ENCODE measurements at regions not wholly inside any gene's neighbourhood (a gene's known extent, or its start where the extent isn't known, plus 50 kb on each side); places are given as distances from the start of the nearest gene placed in this dataset.

GRCh38 chr3:176571926-176572325 lies 625.4 kb downstream of the TBL1XR1 start:
- H3K4me3 ChIP-seq, result no peak overlapping the region
- H3K9me3 ChIP-seq, result no peaks in the 10 kb centered on the region
- no peaks in the 10 kb centered on the region for H3K36me3 ChIP-seq (ENCODE audit: insufficient read depth in 1 of 2, low read depth in 1 of 2)
- H3K4me1 ChIP-seq, result no peaks in the 10 kb centered on the region
- H3K27me3 ChIP-seq (ENCODE audit: insufficient read depth in 3 of 3, low read length in 2 of 3), result no peaks in the 10 kb centered on the region
- TF ChIP-seq CTCF (IDR thresholded peaks at IDR 0.05), result no peak
- no peak overlapping the region for H3K27ac ChIP-seq
- ATAC-seq, result no peak
- intact Hi-C loops (cut with DNase I), result no loop called here
- WGBS, 3 donors, result 89 to 91% (median 89%) methylated on average over 6 of the region's 6 CpGs
- DNase-seq, result no peak

- no peak overlapping the region for H3K4me3 ChIP-seq
- 84 to 86% (median 84%) methylated on average over 5 of the region's 5 CpGs for WGBS, 3 donors
- ATAC-seq (no peak), DNase-seq (no peak)
- H3K36me3 ChIP-seq (ENCODE audit: insufficient read depth in 1 of 2, low read depth in 1 of 2), result no peaks in the 10 kb centered on the region
- intact Hi-C loops (cut with DNase I), result no loop called here
- H3K27ac ChIP-seq, result no peak overlapping the region
- no peak for TF ChIP-seq CTCF (IDR thresholded peaks at IDR 0.05)
- H3K9me3 ChIP-seq, result no peaks in the 10 kb centered on the region
- no peaks in the 10 kb centered on the region for H3K4me1 ChIP-seq
- no peaks in the 10 kb centered on the region for H3K27me3 ChIP-seq (ENCODE audit: insufficient read depth in 3 of 3, low read length in 2 of 3)
These were observed 626.3 kb downstream of the TBL1XR1 start for GRCh38 chr3:176570992-176571391.

GRCh38 chr3:176568189-176568588 lies 629.1 kb downstream of the TBL1XR1 start:
- TF ChIP-seq CTCF (IDR thresholded peaks at IDR 0.05), result no peak
- no peaks in the 10 kb centered on the region for H3K4me1 ChIP-seq
- H3K36me3 ChIP-seq (ENCODE audit: insufficient read depth in 1 of 2, low read depth in 1 of 2), result no peaks in the 10 kb centered on the region
- intact Hi-C loops (cut with DNase I), result no loop called here
- ATAC-seq (no peak), DNase-seq (no peak)
- WGBS, 3 donors, result 68 to 77% (median 73%) methylated on average over 3 of the region's 3 CpGs
- H3K27ac ChIP-seq, result no peak overlapping the region
- H3K27me3 ChIP-seq (ENCODE audit: insufficient read depth in 3 of 3, low read length in 2 of 3), result no peaks in the 10 kb centered on the region
- H3K4me3 ChIP-seq, result no peak overlapping the region
- H3K9me3 ChIP-seq, result no peaks in the 10 kb centered on the region

- Histone ChIP-seq H3K36me3 (ENCODE audit: insufficient read depth in 1 of 2, low read depth in 1 of 2) (no peaks in the 10 kb centered on the region), H3K9me3 (no peaks in the 10 kb centered on the region), H3K4me1 (no peaks in the 10 kb centered on the region), H3K27ac (no peak overlapping the region), H3K4me3 (no peak overlapping the region), H3K27me3 (ENCODE audit: insufficient read depth in 3 of 3, low read length in 2 of 3) (no peaks in the 10 kb centered on the region)
- no peak for DNase-seq
- intact Hi-C loops (cut with DNase I), result no loop called here
- no peak for ATAC-seq
- TF ChIP-seq CTCF (IDR thresholded peaks at IDR 0.05), result no peak
- WGBS, 3 donors, result 48 to 78% (median 69%) methylated on average over 2 of the region's 2 CpGs
These were observed 630.5 kb downstream of the TBL1XR1 start for GRCh38 chr3:176566757-176567156.

- no peaks in the 10 kb centered on the region for H3K9me3 ChIP-seq
- no peak for DNase-seq
- 70 to 85% (median 82%) methylated on average over 1 of the region's 1 CpG for WGBS, 3 donors
- H3K36me3 ChIP-seq (ENCODE audit: insufficient read depth in 1 of 2, low read depth in 1 of 2), result no peaks in the 10 kb centered on the region
- no peak overlapping the region for H3K27ac ChIP-seq
- no peak overlapping the region for H3K4me3 ChIP-seq
- intact Hi-C loops (cut with DNase I), result no loop called here
- no peaks in the 10 kb centered on the region for H3K27me3 ChIP-seq (ENCODE audit: insufficient read depth in 3 of 3, low read length in 2 of 3)
- no peak for TF ChIP-seq CTCF (IDR thresholded peaks at IDR 0.05)
- H3K4me1 ChIP-seq, result no peaks in the 10 kb centered on the region
- no peak for ATAC-seq
These were observed 635.0 kb downstream of the TBL1XR1 start for GRCh38 chr3:176562331-176562730.

All from psoas muscle (tissue), 7 donors.